GM23338 (cell line): ENCODE measurements at regions not wholly inside any gene's neighbourhood (a gene's known extent, or its start where the extent isn't known, plus 50 kb on each side); places are given as distances from the start of the nearest gene placed in this dataset.

Source experiments
- ATAC-seq: fragments of 200-7000 bp; cut with Tn5 transposase; 3 replicates; pipeline ENCODE4 v1.9.1; 2020
- DNase-seq: peaks from one replicate; pipeline ENCODE4 v3.0.0-alpha.2; 2015; ENCODE audit warnings: low spot score
- H2AFZ ChIP-seq: fragments of 200-600 bp; sonication (generic); 2 replicates; pipeline ENCODE4 v1.8.0; 2016; ENCODE audit warnings: antibody characterized with exemption, mild to moderate bottlenecking, moderate library complexity
- H3F3A ChIP-seq: fragments of 200-600 bp; sonication (generic); replicated peaks from 2 replicates; pipeline ENCODE4 v1.8.0; 2017; ENCODE audit warnings: antibody characterized with exemption, mixed run types, low read depth
- H3K27ac ChIP-seq: fragments of 200-600 bp; sonication (generic); 2 replicates; pipeline ENCODE4 v1.6.1; 2016; ENCODE audit warnings: low read depth
- H3K27me3 ChIP-seq: fragments of 200-600 bp; sonication (generic); 2 replicates; pipeline ENCODE4 v1.8.0; 2016; ENCODE audit warnings: mild to moderate bottlenecking, mixed run types, moderate library complexity; ENCODE audit not compliant: insufficient read depth
- H3K36me3 ChIP-seq: fragments of 200-600 bp; sonication (generic); 2 replicates; pipeline ENCODE4 v1.8.0; 2016; ENCODE audit warnings: mild to moderate bottlenecking; ENCODE audit not compliant: insufficient read depth
- H3K4me1 ChIP-seq: fragments of 200-600 bp; sonication (generic); 2 replicates; pipeline ENCODE4 v1.8.0; 2016; ENCODE audit warnings: mild to moderate bottlenecking, moderate library complexity; ENCODE audit not compliant: insufficient read depth
- H3K4me2 ChIP-seq: fragments of 200-600 bp; sonication (generic); 2 replicates; pipeline ENCODE4 v1.7.1; 2017; ENCODE audit warnings: mixed run types
- H3K4me3 ChIP-seq: fragments of 200-600 bp; sonication (generic); 2 replicates; pipeline ENCODE4 v1.6.1; 2016; ENCODE audit warnings: mixed run types
- H3K79me2 ChIP-seq: fragments of 200-600 bp; sonication (generic); replicated peaks from 2 replicates; pipeline ENCODE4 v1.8.0; 2017; ENCODE audit warnings: mild to moderate bottlenecking; ENCODE audit not compliant: insufficient read depth
- H3K9me2 ChIP-seq: fragments of 200-600 bp; sonication (generic); 2 replicates; pipeline ENCODE4 v1.8.0; 2017; ENCODE audit not compliant: insufficient read depth
- H4K20me1 ChIP-seq: fragments of 200-600 bp; sonication (generic); replicated peaks from 2 replicates; pipeline ENCODE4 v1.8.0; 2017; ENCODE audit warnings: mild to moderate bottlenecking; ENCODE audit not compliant: insufficient read depth
- H3K27ac Mint-ChIP-seq: 2 replicates; pipeline ENCODE4 v1.8.0; 2020; ENCODE audit warnings: inconsistent platforms, mild to moderate bottlenecking, moderate library complexity, mixed read lengths
- H3K27me3 Mint-ChIP-seq: 3 replicates; pipeline ENCODE4 v1.8.0; 2022; ENCODE audit warnings: low read depth, mild to moderate bottlenecking, moderate library complexity, mixed read lengths, inconsistent platforms; ENCODE audit not compliant: insufficient read depth, poor library complexity
- H3K36me3 Mint-ChIP-seq: 3 replicates; pipeline ENCODE4 v1.8.0; 2021; ENCODE audit warnings: low read depth, mild to moderate bottlenecking, inconsistent platforms, moderate library complexity, mixed read lengths
- H3K4me1 Mint-ChIP-seq: 3 replicates; pipeline ENCODE4 v1.8.0; 2020; ENCODE audit warnings: mild to moderate bottlenecking, inconsistent platforms, mixed read lengths
- H3K4me3 Mint-ChIP-seq: 3 replicates; pipeline ENCODE4 v1.8.0; 2021; ENCODE audit warnings: moderate library complexity, mild to moderate bottlenecking, inconsistent platforms, mixed read lengths
- H3K9me3 Mint-ChIP-seq: 3 replicates; pipeline ENCODE4 v1.8.0; 2020; ENCODE audit warnings: moderate library complexity, mild to moderate bottlenecking, inconsistent platforms, mixed read lengths
- EZH2 ChIP-seq: fragments of 200-600 bp; sonication (generic); IDR thresholded peaks from one replicate; pipeline ENCODE4 v1.8.0; 2017; ENCODE audit warnings: antibody characterized with exemption, mild to moderate bottlenecking, low read depth; ENCODE audit not compliant: unreplicated experiment
- STAT1 ChIP-seq: IDR thresholded peaks from one replicate; pipeline ENCODE4 v1.6.1; 2016; ENCODE audit warnings: antibody characterized with exemption; ENCODE audit not compliant: unreplicated experiment
- TF ChIP-seq, protein P1 (sequence below): fragments of 250-450 bp; sonication (Bioruptor Pico); IDR thresholded peaks from 2 replicates; pipeline ENCODE4 v1.5.0; 2020; ENCODE audit warnings: mild to moderate bottlenecking, moderate library complexity

DNA sequence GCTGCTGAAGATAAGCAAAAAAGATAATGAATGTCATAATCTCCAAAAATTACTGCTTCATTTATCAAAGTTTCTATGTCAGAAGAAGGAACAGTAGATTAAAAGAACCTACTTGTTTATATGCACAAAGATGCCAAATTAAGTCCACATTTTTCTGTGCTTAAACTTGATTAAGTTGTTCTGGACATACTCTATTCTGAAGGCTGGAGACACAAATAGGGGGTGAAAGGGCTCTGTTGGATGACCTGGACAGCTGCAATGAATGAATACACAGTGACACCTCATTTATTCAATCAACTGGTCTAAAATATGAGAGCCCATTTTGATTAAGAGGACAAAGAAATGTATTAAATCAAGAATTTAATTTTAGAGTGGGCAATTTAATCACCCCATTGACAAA, 276.3 kb upstream of the PCDH9 start:
- H3K27ac ChIP-seq: no peak overlapping the region
- DNase-seq: no peak

More for the DNA sequence above, 276.3 kb upstream of the PCDH9 start:
- Histone ChIP-seq H3K9me2 (no peaks in the 10 kb centered on the region; the same call in 1 of the 2 replicates), H4K20me1 (no peaks in the 10 kb centered on the region), H3K4me1 (no peaks in the 10 kb centered on the region), H3F3A (no peaks in the 10 kb centered on the region), H3K4me3 (no peak overlapping the region), H2AFZ (no peak overlapping the region), H3K4me2 (no peak overlapping the region), H3K36me3 (no peaks in the 10 kb centered on the region), H3K79me2 (no peaks in the 10 kb centered on the region), H3K27me3 (no peaks in the 10 kb centered on the region)
- no peak for TF ChIP-seq EZH2
- no peak for TF ChIP-seq STAT1
- TF ChIP-seq, protein P1, sequence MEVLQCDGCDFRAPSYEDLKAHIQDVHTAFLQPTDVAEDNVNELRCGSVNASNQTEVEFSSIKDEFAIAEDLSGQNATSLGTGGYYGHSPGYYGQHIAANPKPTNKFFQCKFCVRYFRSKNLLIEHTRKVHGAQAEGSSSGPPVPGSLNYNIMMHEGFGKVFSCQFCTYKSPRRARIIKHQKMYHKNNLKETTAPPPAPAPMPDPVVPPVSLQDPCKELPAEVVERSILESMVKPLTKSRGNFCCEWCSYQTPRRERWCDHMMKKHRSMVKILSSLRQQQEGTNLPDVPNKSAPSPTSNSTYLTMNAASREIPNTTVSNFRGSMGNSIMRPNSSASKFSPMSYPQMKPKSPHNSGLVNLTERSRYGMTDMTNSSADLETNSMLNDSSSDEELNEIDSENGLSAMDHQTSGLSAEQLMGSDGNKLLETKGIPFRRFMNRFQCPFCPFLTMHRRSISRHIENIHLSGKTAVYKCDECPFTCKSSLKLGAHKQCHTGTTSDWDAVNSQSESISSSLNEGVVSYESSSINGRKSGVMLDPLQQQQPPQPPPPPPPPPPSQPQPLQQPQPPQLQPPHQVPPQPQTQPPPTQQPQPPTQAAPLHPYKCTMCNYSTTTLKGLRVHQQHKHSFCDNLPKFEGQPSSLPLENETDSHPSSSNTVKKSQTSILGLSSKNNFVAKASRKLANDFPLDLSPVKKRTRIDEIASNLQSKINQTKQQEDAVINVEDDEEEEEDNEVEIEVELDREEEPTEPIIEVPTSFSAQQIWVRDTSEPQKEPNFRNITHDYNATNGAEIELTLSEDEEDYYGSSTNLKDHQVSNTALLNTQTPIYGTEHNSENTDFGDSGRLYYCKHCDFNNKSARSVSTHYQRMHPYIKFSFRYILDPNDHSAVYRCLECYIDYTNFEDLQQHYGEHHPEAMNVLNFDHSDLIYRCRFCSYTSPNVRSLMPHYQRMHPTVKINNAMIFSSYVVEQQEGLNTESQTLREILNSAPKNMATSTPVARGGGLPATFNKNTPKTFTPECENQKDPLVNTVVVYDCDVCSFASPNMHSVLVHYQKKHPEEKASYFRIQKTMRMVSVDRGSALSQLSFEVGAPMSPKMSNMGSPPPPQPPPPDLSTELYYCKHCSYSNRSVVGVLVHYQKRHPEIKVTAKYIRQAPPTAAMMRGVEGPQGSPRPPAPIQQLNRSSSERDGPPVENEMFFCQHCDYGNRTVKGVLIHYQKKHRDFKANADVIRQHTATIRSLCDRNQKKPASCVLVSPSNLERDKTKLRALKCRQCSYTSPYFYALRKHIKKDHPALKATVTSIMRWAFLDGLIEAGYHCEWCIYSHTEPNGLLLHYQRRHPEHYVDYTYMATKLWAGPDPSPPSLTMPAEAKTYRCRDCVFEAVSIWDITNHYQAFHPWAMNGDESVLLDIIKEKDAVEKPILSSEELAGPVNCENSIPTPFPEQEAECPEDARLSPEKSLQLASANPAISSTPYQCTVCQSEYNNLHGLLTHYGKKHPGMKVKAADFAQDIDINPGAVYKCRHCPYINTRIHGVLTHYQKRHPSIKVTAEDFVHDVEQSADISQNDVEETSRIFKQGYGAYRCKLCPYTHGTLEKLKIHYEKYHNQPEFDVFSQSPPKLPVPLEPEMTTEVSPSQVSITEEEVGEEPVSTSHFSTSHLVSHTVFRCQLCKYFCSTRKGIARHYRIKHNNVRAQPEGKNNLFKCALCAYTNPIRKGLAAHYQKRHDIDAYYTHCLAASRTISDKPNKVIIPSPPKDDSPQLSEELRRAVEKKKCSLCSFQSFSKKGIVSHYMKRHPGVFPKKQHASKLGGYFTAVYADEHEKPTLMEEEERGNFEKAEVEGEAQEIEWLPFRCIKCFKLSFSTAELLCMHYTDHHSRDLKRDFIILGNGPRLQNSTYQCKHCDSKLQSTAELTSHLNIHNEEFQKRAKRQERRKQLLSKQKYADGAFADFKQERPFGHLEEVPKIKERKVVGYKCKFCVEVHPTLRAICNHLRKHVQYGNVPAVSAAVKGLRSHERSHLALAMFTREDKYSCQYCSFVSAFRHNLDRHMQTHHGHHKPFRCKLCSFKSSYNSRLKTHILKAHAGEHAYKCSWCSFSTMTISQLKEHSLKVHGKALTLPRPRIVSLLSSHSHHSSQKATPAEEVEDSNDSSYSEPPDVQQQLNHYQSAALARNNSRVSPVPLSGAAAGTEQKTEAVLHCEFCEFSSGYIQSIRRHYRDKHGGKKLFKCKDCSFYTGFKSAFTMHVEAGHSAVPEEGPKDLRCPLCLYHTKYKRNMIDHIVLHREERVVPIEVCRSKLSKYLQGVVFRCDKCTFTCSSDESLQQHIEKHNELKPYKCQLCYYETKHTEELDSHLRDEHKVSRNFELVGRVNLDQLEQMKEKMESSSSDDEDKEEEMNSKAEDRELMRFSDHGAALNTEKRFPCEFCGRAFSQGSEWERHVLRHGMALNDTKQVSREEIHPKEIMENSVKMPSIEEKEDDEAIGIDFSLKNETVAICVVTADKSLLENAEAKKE (CRISPR knock-in tag): no peak
- Mint-ChIP-seq H3K27ac (no peak overlapping the region), H3K9me3 (no peaks in the 10 kb centered on the region), H3K27me3 (no peaks in the 10 kb centered on the region), H3K4me1 (peaks cover 4% of the 10 kb centered on the region), H3K36me3 (no peaks in the 10 kb centered on the region), H3K4me3 (no peak overlapping the region)
- ATAC-seq: no peak
